Fibroblast of skin of left biceps (primary cell): ENCODE measurements at regions not wholly inside any gene's neighbourhood (a gene's known extent, or its start where the extent isn't known, plus 50 kb on each side); places are given as distances from the start of the nearest gene placed in this dataset.

Source experiments
- DNase-seq, 2 experiments: peaks; one replicate each; pipeline ENCODE4 v3.0.0-alpha.2; 2013; ENCODE audit warnings: low read depth in 2 of 2

DNA sequence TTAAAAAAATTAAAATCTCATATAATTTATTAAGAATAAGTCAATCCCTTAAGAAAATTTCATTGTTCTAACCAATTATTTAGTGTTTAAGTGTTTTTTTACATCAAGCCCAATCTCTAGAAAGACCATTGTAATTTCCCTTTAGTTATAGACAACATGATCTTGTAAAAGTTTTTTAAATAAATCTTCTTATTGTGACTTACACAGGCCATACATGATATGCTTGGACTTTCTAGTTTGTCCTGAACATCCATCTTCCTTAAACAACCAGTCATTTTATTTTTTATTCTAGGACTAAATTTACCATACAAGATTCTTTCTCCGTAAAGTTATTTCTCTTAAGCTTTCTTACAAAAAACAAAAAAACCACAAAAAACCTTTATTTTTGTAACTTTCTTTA is 126.5 kb upstream of the MAST4 start:
- no peak for DNase-seq

DNA sequence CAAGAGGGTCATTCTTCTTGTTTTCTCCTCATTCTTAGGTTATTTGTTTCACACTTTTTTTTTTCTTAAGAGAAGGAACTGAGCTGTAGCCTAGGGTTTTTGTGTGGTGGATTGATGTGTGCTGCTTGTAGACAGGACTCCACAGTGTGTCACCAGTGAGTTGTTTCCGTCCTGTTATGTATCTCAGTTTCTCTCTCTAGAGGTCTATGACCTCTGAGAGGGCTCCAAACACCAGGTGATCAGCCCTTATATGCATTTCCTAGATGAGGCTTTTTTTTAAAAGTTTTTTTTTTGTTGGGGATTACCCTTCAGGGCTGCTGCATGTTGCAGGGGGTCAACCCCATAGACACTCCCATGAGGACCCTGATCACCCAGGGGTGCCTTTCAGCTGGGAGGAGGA is 124.2 kb upstream of the MAST4 start:
- DNase-seq = no peak

DNA sequence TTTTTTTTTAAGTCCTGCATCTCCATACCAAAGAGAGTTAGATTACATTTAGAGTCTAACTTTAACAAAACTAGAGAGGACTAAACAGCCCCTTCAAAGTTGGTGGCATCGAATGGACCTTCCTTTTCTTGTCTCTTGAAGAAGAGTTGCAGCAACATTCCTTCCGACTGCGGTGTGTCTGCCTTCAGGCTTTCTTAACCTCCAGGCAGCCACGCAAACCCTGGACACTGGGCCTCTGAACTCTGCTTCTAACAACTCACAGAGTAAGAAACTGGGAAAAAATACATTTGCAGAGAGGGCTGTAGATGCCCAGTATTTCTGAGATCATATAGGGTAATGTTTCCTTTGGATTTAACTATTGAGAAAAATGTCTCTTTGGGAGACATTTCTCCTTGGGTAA is 120.5 kb upstream of the MAST4 start:
- no peak for DNase-seq

DNA sequence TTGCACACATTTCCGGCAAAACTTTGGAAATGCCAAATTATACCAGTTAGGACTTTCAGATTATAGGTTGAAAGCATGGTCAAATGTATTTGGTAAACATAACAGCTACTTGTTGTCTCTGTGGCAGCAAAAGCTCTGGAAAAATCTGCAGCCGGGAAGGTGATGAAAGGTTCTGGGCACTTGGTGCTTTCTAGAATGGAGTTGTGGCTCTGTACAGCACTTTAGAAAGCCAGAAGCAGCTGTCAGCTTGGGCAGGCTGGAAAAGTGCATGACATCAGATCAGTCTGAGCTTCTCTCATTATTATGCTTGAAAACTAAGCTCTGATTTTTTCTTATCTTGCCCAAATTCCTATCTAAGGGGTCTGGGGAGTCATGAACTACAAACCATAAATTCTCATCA is 118.6 kb upstream of the MAST4 start:
- no peak for DNase-seq

DNA sequence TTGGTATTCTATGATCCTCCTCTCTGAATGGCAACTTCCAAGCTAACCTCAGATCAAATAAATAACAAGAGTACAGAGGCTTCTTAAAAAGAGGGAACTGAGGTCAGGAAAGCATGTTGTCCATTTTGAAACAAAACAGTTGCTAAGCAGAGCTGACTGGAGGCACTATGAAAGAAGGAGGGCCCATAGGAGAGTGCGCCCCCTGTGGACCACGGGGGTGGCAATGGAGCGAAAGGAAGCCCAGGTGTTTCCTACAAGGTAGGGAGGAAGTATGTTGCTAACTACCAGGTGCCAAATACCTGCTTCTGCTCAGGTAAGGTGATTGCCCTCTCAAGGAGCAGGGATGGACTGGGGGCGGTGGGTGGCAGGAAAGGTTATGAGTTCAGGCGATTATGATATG is 101.8 kb upstream of the MAST4 start:
- DNase-seq = no peak

DNA sequence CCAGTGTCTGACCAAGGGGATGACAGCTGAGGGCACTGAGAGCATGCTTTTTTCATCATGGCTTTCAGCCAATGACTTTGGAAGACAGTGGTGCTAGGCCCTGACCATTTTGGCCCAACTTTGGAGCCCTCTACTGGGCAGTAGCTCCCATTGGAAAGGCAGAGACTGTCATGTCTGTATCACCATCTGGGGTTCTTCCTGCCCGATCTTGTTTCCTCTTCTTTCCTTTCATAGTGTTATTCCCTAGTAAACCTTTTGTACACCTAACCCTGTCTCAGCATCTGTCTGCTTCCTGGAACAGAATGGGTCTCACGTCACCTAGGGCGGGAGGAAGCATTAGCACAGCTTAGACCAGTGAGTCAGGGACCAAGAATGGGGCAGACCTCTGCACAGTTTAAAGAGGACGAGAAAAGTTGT is 97.4 kb upstream of the MAST4 start:
- no peak for DNase-seq

DNA sequence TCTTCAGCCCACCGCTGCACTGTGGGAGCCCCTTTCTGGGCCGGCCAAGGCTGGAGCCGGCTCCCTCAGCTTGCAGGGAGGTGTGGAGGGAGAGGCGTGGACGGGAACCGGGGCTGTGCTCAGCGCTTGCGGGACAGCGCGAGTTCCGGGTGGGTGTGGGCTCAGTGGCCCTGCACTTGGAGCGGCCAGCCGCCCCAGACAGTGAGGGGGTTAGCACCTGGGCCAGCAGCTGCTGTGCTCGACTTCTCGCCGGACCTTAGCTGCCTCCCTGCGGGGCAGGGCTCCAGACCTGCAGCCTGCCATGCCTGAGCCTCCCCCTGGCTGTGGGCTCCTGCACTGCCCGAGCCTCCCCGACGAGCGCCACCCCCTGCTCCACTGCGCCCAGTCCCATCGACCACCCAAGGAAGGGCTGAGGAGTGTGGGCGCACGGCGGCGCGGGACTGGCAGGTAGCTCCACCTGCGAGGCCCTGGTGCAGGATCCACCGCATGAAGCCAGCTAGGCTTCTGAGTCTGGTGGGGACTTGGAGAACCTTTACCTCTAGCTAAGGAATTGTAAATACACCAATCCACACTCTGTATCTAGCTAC is 92.9 kb upstream of the MAST4 start:
- no peak for DNase-seq

DNA sequence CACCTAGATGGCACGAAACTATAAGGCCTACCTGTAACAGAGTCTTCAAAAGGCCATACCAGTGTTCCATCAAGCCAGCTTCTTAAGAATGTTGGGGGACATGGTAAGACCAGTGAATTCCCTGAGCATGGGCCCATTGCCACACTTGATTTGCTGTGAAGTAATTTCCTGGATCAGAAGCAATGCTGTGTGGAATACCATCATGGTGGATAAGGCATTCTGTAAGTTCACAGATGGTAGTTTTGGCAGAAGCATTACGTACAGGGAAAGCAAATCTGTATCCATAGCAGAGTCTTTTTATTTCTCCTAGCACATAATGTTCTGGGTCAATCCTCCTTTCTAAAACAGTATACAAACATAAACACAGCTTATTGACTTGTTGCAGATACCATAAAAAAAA is 89.1 kb upstream of the MAST4 start:
- DNase-seq = no peak

DNA sequence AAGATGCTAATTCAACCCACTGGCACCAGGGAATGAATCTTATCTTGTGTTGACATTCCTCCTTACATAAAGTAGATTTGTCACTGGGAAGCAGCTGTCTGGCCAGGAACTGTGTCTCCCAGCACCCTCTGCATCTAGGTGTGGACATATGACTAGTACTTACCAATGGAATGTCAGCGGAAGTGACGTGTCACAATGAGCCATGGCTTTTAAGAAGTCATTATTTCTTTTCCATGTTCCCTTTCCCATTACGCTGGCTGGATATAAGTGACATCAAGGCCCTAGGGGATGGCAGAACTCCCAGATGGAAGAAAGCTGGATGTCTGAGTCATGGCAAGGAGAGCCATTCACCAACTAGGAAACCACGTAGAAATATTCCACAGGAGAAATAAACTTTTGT is 84.7 kb upstream of the MAST4 start:
- no peak for DNase-seq

DNA sequence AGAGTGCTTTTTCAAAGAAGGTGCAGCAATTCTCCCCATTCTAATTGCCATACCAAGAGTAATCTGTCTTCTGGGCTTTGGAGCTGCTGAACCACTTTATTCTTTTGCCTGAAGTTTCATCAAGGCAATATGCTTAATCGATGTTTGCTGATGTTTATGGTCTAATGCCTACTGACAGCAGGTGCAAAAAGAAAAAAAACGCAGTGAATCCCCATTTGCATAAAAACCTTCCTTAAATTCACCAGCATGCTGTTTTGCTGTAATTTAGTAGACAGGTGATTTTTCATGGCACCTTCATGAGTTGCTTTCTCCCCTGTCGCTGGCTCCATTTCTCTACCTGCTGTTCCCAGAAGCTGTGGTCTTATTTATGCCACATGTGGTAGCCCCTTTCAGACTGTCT is 83.1 kb upstream of the MAST4 start:
- DNase-seq = no peak

DNA sequence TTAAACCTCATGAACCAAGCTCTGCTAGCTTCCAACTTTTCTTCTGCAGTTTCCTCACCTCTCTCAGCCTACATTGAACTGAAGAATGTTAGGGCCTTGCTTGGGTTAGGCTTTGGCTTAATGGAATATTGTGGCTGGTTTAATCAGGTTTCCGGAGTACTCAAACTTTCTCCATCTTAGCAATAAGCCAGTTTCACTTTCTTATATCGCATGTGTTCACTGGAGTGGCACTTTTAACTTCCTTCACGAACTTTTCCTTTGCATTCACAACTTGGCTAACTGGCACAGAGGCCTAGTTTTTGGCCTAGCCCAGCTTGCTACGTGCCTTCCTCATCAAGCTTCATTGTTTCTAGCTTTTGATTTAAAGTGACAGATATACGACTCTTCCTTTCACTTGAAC is 81.0 kb upstream of the MAST4 start:
- DNase-seq = no peak

DNA sequence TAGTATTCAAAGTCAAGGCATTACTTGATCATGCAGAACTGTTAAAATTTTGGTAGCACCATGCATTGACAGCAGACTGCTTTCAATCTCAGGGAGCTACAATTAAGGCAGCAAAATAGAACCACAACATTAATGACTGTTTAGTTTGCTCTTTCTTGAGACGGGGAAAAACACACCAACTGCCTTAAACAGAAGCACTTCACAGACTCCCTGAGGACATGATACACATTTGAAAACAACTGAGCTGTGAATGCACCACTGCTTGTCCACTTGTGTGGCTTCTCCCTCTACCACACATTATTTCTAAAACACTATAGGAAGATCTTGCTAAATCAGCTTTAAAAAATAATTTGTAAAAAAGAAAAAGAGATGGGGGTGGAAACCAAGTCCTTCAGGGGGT is 79.6 kb upstream of the MAST4 start:
- DNase-seq = no peak

DNA sequence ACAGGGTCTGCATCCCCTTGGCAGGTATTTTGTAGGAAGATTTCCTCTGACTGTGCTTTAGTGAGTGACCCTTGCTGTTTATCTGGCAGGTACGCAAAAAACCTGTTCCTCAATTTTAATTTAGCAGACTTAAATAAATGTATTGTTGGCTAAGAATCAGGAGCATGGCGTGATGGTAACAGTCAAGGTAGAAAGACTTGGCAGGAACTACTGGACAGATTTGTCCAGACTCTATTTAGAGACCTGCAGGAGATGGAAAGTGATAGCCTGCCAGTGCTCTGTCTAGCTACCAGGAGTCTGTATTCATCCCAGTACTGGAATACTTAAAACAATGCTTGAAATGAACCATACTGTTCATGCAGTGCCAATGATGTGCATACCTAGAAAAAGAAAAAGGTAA is 78.8 kb upstream of the MAST4 start:
- no peak for DNase-seq

DNA sequence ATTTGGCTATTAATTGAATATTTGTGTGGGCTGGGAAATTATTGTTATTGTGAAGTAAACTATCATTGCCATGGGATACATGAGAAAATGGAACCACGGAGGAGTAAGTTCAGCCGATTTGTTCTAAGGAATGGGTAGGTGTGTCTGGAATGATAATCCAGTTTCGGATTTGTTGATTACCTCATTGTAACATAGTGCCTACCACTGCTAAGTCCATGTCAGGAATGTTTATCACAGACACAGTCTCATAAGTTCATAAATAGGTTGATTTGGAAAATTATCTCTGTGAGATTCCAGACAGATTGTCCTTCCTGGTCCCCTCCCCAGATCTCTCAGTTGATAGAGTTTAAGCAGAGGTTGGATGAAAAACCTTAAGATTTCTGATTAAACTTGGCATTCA is 78.1 kb upstream of the MAST4 start:
- DNase-seq = no peak

DNA sequence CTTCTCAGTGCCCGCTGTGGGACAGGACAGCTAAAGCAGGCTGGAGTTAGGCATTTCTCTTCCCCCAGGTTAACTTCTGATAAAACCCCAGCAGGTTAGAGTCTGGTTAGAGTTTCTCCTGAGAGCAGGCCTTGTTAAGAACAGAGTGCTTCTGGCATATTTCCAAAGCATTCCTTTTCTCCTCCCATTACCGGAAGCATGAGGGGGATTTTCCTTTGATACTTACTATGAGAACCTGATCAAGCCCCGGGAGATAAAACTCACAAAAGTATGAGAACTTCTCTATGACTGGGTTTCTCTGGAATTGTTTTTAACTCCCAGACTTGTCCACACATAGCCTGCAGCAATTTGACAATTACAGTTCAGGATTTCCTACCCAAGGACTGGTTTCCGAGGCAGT is 77.4 kb upstream of the MAST4 start:
- no peak for DNase-seq

DNA sequence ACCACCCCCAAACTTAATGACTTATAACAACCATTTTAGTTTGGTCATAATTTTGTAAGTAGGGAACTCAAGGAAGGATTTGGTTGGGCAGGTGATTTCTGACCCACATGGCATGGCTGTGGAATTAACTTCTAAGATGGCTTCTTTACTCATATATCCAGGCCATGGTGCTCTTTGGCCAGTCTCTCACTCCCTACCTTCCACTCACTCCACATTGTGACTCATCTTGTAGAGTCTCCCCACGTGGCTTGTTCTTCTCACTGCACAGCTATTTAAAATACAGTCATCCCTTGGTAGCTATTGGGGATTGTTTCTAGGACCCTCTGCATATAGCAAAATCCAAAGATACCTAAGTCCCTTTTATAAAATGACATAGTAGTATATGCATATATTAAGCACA is 76.6 kb upstream of the MAST4 start:
- no peak for DNase-seq

DNA sequence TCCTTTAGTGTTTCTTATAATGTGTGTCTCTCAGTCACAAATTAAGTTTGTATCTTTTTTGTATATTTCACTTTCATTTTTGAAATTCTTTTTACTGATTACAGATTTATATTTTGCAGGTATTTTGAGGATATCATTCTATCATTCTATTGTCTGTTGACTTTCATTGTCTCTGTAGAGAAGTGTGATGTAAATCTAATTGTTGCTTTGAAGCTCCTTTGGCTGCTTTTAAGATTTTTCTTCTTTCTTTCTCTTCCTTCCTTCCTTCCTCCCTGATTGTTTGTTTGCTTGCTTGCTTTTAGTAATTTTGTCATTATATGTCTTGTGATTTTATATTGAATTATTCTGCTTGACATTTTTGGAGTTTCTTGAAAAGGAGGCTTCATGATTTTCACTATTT is 75.3 kb upstream of the MAST4 start:
- DNase-seq = no peak

DNA sequence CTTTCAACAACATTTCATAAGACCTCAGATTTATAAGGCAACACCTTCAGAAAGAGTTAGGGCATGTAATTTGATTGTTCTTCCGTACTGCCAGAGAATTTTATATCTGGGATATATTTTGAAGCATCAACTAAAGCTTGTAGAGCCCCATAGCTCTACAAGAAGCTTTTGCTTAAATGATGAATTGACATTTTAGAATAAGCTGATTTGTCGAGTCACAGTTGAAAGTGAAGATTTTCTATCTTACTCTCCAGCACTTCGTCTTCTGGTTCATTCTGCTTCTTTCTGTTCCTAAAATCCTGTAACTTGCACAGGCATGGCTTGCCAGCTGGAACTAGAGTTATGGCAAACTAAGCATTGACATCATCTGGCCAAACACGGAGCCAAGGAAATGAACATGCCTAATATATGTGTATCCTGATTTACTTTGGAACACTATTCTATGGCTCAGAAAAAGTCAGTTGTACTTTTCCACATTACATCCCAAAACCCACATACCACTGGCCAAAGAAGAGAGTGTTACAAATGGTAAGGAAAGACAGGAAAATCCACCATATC is 68.6 kb upstream of the MAST4 start:
- DNase-seq = no peak

DNA sequence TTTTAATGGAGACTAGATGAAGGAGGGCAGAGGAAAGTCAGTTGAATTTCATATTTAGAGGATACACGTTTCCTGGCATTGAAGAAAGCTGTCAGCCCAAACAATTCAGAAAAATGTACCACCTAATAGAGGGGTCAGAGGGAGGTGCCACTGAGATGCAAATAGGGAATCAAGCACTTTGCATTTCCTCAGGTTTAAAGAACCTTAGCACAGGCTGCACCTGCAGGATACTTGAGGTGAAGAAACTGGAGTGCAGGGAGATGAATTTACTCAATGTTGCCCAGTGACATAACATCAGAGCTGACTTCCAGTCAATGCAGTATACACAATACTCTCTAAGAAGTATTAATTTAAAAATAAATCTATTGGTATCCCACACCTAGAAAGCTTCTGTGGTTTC is 67.0 kb upstream of the MAST4 start:
- DNase-seq = no peak

DNA sequence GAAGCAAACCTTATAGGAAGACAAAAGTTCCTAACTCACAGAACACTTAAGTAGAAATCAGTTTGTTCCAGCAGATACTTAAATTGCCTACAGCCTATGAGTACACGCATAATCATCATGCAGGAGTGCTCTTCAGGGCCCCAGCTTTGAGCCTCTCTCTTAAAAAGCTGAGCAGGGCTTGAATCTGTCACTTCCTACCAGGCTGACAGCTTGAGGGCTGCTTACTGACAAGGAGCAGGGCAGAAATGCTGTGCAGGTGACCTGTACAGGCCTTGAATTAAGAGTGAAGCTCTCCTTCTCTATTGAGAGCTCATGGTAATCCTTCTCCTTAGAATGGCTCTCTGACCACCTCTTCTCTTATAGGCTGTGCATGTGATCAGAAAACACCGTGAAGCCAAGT is 66.5 kb upstream of the MAST4 start:
- no peak for DNase-seq

DNA sequence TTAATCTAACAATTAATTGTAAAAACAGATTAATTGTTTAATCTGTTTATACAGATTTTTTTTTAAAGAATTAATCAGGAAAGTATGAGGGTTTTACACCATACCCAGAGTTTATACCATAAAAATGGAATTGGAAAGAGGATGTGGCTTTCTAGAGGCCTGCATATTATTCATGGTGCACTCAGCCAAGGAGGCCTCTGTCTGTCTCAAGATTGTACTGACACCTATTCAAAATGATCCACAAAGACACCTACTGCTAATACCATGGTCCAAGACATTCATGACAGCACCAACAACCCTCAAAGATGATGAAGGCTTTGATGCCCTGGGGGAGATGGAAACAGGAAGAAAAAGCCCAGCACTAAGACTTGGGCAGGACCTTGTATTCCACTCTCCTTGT is 58.1 kb upstream of the MAST4 start:
- no peak for DNase-seq

DNA sequence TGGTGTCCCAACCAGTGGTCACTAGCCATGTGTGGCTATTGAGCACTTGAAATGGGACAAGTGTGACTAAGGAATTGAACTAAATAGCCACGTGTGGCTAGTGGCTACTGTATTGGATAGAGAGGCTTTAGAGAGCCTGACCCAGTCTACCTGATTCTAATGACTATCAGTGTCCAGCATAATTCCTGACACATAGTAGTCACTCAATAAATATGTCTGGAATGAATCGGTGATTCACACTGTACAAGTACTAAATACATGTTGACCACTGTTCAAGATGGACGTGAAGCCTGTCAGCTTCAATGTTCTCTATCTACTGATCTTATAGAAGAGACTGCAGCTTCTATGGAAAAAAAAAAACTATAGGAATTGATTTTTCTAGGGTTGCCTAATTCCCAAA is 57.7 kb upstream of the MAST4 start:
- DNase-seq = no peak

DNA sequence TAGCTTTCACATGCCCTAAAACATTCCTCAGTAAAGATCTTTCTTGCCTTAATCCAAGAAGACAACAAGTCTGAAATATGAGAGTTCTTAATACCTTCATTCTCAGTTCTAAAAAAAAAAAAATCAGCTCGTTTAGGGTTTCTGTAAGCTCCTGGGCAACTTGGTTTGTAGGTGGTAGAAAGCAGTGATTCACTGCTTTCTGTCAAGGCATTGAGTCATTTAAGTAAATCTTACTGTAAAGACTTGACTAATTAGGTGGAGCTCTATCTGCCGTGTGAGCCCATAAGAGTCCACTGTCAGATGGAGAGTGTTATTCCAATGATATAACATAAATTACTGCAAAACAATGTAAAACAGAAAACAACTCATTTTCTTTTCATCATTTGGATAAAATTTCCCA is 56.1 kb upstream of the MAST4 start:
- no peak for DNase-seq

DNA sequence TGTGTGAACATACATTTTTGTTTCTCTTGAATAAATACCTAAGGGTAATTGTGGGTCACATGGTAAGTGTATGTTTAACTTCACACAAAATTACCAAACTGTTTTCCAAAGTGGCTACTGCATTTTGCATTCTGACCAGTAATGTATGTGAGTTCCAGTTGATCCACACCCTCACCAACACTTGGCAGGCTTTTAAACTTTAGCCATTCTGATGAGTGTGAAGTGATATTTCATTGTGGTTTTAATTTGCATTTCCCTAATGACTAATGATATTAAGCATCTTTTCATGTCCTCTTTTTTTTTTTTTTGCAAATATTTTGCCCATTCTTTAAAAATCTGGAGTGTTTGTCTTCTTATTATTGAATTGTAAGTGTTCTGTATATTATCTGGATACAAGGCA is 53.5 kb upstream of the MAST4 start:
- DNase-seq = no peak
